ENCODE measurements at regions not wholly inside any gene's neighbourhood (a gene's known extent, or its start where the extent isn't known, plus 50 kb on each side); places are given as distances from the start of the nearest gene placed in this dataset.

- Histone ChIP-seq H3K4me3 (replicated peaks in 1 of 3; ENCODE audit: insufficient read depth in 1 of 3, low read depth in 2 of 3, low read length in 3 of 3) (no peak overlapping the region), H3K9ac (ENCODE audit: insufficient read depth, low read depth, low read length) (no peak overlapping the region), H3K4me2 (ENCODE audit: low read depth, low read length) (no peak overlapping the region), H3K4me1 (ENCODE audit: insufficient read depth, low read length) (no peaks in the 10 kb centered on the region), H3K36me3 (replicated peaks in 1 of 2; ENCODE audit: control insufficient read depth in 1 of 2, insufficient read depth in 2 of 2, low read length in 2 of 2) (no peaks in the 10 kb centered on the region), H3K79me2 (ENCODE audit: insufficient read depth, low read length) (no peaks in the 10 kb centered on the region), H3K27ac (ENCODE audit: extremely low read length, insufficient read depth, low read length) (no peak overlapping the region), H3K9me3 (ENCODE audit: low read length) (no peaks in the 10 kb centered on the region), H4K20me1 (ENCODE audit: insufficient read depth, low read length) (no peaks in the 10 kb centered on the region), H3K27me3 (ENCODE audit: control insufficient read depth in 1 of 2, insufficient read depth in 2 of 2, low read length in 2 of 2) (peaks cover 0 to 1% of the 10 kb centered on the region in 2 experiments; a peak in 1 of 5 replicates), H2AFZ (ENCODE audit: low read length) (no peak overlapping the region)
- POLR2A ChIA-PET = no interaction called here
- no TSS peak for BruUV-seq (replicated peaks)
- in situ Hi-C loops (cut with HindIII; ENCODE audit: extremely low pct_ligation_motif_present, low pct_unique_long_range_greater_than_20kb) = no loop called here
- no peak for FAIRE-seq
- no peak for ATAC-seq
- no peak for TF ChIP-seq ERF (CRISPR knock-in tag; IDR thresholded peaks at IDR 0.05)
- no peak for TF ChIP-seq SNAPC5 (CRISPR knock-in tag; IDR thresholded peaks at IDR 0.05; ENCODE audit: borderline replicate concordance)
- no peak for TF ChIP-seq NAIF1 (CRISPR knock-in tag; IDR thresholded peaks at IDR 0.05; ENCODE audit: borderline replicate concordance)
- TF ChIP-seq SALL2 (CRISPR knock-in tag; IDR thresholded peaks at IDR 0.05) = no peak
- TF ChIP-seq RFX5 (IDR thresholded peaks at IDR 0.05; ENCODE audit: low read depth, low read length) = no peak
- no peak for TF ChIP-seq NFE2 (CRISPR knock-in tag; IDR thresholded peaks at IDR 0.05)
- intact Hi-C loops (cut with micrococcal nuclease; ENCODE audit: unreplicated experiment) = no loop called here
- WGBS (ENCODE audit: low lambda C conversion rate) = 0% methylated on average over 3 of the region's 3 CpGs
- no peak for DNase-seq (ENCODE audit: low spot score)
- CTCF ChIA-PET (ENCODE audit: low intra/inter-chr PET ratio, low total read pairs) = no interaction called here
Observed at GRCh38 chr10:62961951-62962523, 145.9 kb upstream of the EGR2 start.

- Histone ChIP-seq H3K36me3 (replicated peaks in 1 of 2; ENCODE audit: control insufficient read depth in 1 of 2, insufficient read depth in 2 of 2, low read length in 2 of 2) (no peaks in the 10 kb centered on the region), H3K27ac (ENCODE audit: extremely low read length, insufficient read depth, low read length) (no peak overlapping the region), H3K79me2 (ENCODE audit: insufficient read depth, low read length) (no peaks in the 10 kb centered on the region), H3K27me3 (ENCODE audit: control insufficient read depth in 1 of 2, insufficient read depth in 2 of 2, low read length in 2 of 2) (peaks cover 0 to 3% of the 10 kb centered on the region in 2 experiments; a peak in 1 of 5 replicates), H2AFZ (ENCODE audit: low read length) (no peak overlapping the region), H3K9me3 (ENCODE audit: low read length) (no peaks in the 10 kb centered on the region), H3K4me1 (ENCODE audit: insufficient read depth, low read length) (no peaks in the 10 kb centered on the region), H3K4me2 (ENCODE audit: low read depth, low read length) (no peak overlapping the region), H4K20me1 (ENCODE audit: insufficient read depth, low read length) (no peaks in the 10 kb centered on the region), H3K4me3 (replicated peaks in 1 of 3; ENCODE audit: insufficient read depth in 1 of 3, low read depth in 2 of 3, low read length in 3 of 3) (no peak overlapping the region), H3K9ac (ENCODE audit: insufficient read depth, low read depth, low read length) (no peak overlapping the region)
- ATAC-seq (no peak), FAIRE-seq (no peak), DNase-seq (ENCODE audit: low spot score) (no peak)
- 20% methylated on average over 9 of the region's 9 CpGs for WGBS (ENCODE audit: low lambda C conversion rate)
- ChIA-PET POLR2A (no interaction called here), CTCF (ENCODE audit: low intra/inter-chr PET ratio, low total read pairs) (no interaction called here)
- intact Hi-C loops (cut with micrococcal nuclease; ENCODE audit: unreplicated experiment) (no loop called here), in situ Hi-C loops (cut with HindIII; ENCODE audit: extremely low pct_ligation_motif_present, low pct_unique_long_range_greater_than_20kb) (no loop called here)
- no TSS peak for BruUV-seq (replicated peaks)
- TF ChIP-seq RBM39 (IDR thresholded peaks at IDR 0.05; ENCODE audit: low read depth, low read length, poor library complexity, severe bottlenecking) (no peak), MTF2 (CRISPR knock-in tag; IDR thresholded peaks at IDR 0.05; ENCODE audit: borderline replicate concordance) (no peak), ZNF850 (CRISPR knock-in tag; conservative IDR thresholded peaks at IDR 0.05) (no peak), ZNF878 (CRISPR knock-in tag; IDR thresholded peaks at IDR 0.05) (no peak)
Observed at GRCh38 chr10:62960416-62960815, 144.2 kb upstream of the EGR2 start.
